Renal cortical epithelial cell (primary cell): ENCODE measurements at regions not wholly inside any gene's neighbourhood (a gene's known extent, or its start where the extent isn't known, plus 50 kb on each side); places are given as distances from the start of the nearest gene placed in this dataset.
"Not testable (repeated sequence)": the region's sequence is repeated elsewhere in the genome, so short reads cannot be mapped to it uniquely, and the experiment has no call there.

Experiments used
- DNase-seq: peaks from one replicate; pipeline ENCODE4 v3.0.0-alpha.2; 2011; ENCODE audit warnings: low read depth

DNA sequence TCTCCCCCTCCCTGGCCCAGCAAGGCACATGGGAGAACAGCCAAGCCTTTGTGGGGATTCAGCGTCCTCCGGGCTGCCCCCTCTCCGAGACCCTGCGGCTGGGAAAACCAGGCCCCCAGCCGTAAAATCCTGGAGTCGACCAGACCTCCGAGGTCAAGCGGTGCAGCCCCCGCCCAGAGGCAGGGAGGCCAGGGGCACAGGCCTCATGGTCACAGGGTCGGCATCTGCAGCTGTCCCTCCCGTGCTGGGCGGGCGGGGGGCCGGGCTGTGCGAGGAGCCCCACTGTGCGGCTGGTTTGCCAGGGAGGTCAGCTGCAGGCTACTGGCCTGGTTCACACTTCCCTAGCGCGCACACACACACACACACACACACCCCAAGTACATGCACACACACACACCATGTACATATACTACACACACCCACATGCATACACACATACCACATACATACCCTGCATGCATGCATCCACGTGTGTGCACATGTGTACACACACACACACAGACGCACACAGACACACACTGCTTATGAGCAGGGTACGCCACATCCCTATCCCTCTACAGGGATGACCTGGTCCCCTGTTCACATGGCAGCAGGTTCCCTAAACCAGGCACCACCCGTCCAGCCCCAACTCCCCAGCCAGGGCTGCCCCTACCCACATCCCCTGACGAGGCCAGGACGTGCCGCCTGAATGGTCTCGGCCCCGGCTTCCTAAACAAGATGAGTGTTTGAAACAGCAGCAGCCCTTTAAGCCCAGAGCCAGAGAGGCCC, 108.9 kb upstream of the CIBAR2 start:
- no peak for DNase-seq

DNA sequence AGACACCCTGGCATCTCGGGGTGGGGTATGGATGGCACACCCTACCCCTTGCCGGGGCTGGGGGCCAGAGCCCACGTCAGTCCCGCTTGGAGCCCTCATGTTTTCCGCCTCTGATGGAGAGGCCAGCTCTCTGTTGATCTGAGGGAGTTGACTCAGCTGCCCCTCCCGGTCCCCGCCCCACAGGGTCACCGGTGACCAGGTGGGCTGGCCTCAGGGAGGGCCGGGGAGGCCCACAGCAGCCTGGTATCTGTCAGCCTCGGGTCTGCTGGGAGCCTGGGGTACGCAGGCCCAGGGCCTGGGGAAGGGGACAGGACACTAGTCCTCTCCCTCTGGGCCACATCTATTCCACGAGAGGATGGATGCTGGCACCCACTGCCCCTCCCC, 109.5 kb upstream of the CIBAR2 start:
- no peak for DNase-seq

DNA sequence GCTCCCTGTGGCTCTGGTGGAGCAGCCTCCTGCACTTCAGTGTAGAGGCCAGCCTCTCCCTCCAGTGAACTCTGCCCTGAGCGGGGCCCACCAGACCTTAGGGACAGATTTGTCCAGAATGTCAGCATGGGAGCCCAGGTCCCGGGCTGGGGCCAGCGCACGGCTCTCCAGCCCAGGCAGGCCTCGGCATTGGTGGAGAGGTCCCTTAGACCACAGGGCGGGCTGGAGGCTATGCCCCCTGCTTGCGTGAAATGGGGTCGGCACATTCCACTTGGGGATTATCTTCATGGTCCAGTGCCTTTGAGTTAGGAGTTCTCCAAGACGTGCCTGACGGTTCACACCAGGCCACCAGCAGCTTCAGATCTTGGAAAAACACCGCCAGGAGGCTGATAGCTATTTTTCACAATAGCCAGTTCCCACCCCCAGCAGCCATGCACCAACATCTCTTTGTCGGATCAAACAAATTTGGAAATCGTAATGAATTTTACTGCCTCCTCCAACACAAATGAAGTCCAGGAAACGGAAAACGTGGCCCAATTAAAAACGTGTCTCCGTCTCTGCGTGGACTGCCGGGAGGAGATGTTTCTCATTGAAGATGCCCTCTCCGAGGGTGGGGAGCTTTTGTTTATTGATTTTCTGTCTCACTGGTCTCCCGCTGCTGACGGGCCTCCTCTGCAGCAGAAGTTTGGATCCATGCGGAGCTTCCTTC, 110.0 kb upstream of the CIBAR2 start:
- DNase-seq = no peak

DNA sequence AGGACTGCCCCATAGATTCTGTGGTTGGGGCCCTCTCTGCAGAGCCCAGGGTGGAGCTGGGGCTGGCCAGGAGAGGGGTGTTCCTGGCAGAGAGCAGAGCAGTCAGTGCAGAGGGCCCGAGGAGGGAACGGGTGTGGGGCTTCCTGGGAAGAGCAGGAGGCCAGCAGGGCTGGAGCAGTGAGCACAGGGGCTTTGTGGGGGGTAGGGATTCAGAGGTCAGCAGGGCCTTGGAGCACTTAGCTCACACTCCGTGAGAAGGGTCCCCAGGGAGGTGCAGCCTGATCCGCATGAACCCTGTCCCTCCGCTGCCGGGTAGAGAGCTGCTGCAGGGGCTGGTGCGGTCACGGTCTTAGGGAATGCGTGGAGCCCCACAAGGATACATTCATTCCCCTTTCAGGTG, 113.0 kb upstream of the CIBAR2 start:
- DNase-seq = no peak

DNA sequence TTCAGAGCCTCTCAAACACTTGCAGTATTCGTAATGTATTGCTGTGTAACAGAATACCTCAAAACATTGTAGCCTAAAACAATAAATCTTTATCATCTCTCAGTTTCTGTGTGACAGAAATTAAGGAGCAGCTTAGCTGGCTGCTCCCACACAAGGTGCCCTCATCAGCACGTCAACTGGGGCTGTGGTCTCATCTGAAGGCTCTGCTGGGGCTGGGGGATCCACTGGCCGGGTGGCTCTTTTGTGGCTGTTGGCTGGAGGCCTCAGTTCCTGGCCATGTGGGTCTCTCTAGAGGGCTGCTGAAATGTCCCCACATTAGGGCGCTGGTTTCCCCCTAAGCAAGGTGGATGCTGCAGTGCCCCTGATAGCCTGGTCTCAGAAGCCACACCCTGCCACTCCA, 113.4 kb upstream of the CIBAR2 start:
- no peak for DNase-seq

DNA sequence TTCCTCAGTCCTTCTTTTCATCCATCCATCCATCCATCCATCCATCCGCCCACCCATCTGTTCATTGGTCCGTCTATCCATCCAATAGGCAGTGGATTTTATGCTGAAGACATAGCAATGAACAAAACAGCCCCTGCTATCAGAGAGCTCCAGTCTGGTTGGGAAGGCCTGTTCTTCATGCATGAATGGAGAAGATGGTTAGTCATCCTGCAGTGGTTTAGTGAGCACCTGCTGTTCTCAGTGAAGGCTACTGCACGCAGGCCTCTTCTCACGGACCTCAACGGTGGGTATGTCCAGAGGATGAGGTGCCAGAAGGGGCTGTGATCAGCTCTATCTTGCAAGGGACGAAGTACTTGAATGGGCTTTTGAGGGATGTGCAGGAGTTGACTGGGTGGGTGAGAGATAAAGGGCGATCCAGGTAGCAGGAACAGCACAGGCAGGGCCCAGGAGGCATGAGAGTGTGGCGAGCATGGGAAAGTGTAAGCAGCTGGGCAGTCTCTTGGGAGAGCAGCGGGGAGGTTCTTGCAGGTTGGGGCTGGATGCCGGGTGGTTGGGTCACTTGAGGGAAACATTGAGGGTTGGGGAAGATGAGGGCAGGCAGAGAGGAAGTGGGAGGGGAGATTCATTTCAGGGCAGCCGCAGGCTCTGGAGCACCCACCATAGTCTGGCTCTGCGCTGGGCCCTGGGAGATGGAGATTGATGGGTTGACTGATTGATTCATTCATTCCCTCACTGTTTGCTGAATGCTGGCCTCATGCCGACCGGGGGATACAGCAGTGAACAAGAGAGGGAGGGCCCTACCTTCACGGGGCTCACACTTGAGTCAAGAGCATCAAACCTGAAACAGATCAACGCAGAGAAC, 115.0 kb upstream of the CIBAR2 start:
- DNase-seq = peak; percentile 74

DNA sequence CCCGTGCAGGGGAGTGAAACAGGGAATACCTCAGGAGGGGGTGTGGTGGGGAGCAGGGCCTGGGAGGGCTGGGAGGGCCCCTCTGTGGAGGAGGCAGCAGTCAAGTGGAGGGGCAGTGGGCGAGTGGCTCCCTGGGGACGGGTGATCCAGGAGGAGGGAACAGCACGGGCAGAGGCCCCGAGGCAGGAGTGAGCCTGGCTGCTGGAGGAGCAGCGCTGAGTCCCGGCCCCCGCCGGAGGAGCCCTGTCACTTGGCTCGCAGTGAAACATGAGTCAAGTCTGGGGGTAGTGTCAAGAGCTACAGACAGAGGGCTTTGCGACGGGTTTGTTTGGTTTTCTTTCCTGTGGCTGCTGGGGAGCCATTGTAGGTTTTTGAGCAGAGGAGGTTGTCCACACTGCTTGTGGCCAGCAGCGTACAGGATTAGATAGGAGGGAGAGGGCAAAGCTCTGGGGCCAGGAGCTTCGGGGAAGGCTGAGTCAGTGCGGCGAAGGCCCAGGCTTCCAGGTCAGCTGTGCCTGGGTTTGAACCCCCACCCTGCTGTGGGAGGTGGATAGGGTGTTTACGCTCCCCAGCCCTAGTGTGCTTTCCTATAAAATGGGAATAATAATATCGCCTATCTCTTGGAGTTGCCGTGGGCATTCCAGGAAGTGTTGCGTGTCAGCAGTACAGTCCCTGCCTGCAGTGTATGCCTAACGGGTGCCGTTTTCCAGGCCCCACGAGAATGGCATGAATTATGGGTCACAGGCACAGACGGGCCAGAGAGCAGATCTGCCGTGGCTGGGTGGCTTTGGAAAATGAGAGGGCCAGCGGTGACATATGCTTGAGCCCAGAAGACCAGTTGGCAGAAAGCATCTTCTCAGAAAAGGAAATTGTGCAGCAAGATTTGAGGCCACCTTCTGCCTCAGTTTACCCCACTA, 115.9 kb upstream of the CIBAR2 start:
- DNase-seq = no peak

DNA sequence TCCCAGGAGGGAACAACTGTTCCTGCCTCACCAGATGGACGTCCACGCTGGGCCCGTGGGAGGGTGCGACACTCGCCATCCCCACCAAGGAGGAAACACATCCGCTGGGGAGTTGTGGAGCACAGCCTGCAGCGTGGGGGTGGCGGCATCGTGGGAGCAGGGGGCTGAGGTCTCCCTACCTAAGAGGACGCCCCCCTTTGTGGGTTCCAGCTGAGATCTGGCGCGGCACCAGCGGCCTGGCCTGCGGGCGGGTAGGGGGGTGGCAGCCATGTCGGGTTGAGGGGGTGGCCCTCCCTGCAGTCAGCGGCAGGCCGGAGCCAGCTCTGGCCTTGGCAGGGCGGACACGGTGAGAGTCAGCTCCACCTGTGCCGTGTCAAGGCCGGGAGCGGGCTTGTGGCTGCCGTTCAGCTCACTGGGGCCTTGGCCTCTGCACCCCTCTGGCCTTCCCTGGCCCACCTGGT, 116.7 kb upstream of the CIBAR2 start:
- DNase-seq = no peak

DNA sequence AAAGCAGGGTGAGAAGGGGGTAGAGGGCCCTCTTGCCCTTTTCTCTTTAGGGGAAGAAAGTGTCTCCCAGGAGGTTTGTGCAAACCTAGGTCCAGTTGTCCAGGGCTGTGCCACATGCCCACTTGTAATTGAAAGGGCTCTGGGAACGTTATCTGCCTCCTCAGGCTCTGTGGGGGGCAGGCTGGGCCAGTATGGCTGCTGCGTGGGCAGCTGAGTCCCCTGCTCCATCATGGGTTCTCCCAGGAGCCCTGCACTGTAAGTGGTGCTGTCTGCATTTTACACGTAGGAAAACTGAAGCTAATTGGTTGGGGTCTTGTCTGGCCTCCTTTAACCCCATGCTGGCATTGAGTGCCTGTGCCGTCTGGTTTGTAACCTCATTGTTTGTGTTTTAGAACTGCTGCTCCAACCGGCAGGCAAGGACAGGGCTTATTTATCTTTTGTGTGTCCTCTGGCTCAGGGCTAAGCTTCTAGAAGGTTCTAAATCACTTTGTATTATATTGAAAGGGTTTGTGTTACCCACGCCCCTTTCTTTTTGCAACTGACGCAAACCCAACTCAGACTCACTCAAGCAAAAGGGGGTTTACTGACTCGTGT, 117.7 kb upstream of the CIBAR2 start:
- no peak for DNase-seq

DNA sequence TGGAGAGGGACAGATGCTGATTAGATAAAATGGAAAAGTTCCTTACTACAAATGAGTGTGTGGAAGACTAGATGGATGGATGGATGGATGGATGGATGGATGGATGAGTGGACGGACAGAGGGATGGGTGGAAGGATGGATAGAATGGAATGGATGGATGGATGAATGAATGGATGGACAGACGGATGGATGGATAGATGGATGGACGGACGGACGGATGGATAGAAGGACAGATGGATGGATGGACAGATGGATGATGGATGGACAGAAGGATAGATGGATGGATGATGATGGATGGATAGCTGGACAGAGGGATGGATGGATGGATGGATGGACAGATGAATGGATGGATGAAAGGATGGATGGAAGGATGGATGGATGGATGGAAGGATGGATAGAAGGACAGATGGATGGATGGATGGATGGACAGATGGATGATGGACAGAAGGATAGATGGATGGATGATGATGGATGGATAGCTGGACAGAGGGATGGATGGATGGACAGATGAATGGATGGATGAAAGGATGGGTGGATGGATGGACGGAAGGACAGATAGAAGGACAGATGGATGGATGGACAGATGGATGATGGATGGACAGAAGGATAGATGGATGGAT, 118.6 kb upstream of the CIBAR2 start:
- DNase-seq = not testable (repeated sequence)

DNA sequence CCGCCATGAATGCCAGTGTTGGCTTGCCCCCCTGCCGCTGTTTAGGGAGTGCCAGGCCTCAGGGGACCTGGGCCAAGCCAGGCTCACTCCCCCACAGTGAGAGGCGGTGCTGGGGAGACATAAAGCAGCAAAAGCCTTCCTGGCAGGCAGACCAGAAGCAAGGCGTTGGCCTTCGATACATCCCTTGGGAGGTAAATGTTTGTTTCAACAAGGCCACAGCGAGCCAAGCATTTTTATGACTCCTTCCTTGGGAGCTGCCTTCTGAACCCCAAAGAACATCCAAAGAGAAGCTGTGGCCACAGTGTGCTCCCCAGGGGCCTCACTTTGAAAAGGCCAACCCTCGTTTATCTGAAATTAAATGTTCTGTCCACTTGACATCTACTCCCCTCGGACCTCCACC, 119.7 kb upstream of the CIBAR2 start:
- no peak for DNase-seq

DNA sequence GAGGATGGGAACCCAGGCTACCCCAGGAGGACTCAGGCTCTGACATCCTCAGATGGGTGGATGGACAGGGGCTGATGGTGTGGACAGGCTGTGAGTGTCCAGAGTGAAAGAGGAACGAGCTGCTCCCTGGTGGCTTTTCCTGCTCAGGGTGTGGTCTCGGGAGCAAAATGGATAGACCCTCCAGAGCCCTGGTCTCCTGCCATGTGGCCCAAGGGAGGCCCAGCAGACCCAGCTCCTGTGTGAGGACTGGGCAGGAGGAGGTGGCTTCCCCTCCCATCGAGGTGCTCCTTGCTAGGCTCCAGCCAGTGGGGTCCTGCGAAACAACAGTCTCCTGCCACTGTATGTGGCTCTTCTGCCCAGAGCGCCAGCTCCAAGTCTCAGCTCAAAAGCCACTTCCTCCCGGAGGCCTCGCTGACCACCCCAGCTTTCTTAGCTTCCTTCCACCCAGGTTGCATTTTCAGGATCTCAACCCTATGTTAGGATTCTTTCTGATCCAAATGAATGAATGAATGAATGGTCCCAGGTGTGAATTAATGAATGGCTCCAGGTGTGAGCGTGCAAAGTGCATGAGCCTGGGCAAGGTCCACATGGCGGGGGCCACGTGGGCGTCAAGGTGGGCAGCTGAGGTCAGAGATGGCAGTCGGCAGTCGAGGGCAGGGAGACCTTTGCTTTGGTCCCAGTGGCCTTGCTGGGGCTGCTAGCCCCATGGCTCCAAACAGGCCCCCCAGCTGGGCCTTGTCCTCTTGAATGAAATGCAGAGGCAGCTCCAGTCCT, 120.3 kb upstream of the CIBAR2 start:
- DNase-seq = no peak

DNA sequence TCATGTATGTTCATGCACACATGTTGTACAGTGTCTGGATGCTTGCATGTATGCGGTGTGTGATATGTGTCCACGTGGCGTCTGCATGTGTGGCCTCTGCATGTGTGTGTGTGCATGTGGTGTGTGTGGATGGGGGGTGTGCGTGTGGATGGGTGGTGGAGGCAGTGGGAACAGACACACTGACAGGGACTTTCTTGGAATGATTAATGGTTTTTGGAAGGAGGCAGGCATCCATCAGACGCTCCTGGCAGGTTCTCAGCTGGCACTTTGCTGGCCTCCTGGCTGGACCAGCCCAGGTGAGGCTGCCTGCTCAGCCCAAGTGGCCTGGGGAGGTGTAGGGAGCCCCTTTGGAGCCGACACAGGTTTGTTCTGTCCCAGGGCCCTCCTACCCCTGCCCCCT, 121.2 kb upstream of the CIBAR2 start:
- DNase-seq = no peak

DNA sequence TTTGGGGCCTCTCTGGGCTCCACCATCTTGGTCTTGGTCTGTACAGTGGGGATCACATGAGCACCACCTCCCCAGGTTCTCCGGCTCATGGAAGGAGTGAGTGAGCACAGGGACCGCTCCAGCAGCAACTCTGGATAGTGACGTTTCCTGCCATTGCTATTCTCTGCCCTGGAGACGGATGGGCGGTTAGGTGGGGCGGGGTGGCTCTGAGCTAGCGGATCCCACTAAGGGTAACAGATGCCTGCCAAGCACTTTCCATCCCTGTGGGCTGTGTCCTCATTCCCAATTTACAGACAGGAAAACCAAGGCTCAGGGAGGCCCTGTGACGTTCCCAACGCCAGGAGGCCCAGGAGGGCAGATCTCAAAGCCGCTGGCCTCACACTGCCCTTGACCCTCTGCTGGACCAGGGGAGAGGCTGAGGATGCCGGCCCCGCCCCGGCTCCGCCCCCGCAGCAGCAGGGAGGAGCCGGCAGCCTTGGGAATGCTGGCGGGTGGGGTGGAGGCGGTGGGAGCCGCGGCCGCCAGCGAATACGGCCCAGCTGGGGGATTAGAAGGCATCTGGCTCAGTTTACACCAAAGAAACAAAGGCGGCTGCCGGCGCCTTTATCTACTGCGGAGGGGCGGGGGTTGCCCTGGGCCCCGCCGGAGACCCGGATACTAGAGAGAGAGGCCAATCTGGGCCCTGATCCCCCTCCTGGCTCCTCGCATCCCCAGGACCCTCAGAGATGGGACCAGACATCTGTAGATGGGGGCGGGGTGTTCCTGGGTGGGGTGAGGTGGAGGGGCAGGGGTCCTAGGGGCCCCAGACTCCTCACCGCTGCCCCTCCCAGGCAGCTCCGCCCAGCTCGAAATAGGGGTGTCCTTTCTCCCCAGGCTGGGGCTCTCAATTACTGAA, 122.3 kb upstream of the CIBAR2 start:
- no peak for DNase-seq

DNA sequence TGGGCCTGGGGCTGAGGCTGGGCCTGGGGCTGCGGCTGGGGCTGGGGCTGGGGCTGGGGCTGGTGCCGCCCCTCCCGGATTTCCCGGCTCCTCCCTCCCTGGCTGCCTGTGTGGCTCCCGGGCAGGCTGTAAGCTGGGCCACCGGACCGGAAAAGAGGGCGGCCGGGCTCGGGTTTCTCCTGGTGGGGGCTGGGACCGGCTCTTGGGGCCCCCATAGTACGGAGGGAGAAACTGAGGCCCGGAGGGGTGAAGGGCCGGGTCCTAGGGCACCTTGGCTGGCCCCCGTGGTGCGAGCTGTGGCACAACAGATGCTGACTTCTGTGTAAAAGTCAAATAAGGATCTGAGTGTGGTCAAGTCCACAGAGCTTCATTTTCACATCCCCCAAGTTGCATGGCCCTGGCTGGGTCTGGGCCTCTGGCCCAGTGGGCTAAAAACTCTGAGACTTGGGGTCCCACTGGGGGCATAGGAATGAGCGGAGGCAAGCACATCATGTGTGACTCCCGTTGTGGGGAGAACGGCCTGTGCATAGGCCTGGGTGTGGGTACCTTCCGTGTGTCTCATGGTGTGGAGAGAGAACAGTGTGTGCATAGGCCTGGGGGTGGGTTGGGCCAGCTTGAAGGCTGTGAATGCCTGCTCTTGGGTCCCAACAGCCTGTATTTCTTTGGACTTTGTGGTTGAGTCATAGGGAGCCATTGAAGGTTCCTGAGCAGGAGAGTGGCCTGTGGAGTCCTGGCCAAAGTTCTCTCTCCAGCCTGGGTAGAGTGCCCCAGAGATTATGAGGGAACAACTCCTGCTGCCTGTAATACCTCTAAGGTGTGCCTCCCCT, 123.9 kb upstream of the CIBAR2 start:
- no peak for DNase-seq

DNA sequence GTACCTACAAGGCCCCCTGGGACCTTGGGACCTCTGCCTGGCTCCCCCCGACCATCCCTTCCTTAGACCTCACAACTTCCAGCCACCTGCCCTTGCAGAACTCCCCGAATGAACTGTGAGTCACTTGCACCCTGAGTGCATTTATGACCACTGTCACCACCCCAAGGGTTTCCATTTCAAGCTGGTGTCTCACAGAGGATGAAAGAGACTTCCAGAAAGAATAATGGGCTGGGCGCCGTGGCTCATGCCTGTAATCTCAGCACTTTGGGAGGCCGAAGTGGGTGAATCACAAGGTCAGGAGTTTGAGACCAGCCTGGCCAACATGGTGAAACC, 124.5 kb upstream of the CIBAR2 start:
- DNase-seq = no peak

DNA sequence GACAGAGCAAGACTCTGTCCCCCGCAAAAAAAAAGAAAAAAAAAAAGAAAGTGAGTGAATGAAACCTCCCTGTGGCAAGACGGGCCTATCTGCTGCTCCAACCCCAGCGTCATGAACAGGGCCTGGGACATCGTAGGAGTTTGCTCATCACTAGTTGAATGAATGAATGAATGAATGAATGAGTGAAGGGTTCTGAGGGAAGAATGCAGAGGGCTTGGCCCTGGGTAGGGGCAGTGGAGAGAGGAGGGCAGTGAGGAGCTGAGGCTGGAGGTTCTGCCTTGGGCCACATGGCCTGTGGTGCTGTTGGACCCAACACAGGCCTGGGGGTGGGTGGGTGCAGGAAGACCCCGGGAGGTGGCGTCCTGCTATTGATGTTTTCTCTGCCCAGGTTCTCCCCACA, 125.5 kb upstream of the CIBAR2 start:
- DNase-seq = no peak

DNA sequence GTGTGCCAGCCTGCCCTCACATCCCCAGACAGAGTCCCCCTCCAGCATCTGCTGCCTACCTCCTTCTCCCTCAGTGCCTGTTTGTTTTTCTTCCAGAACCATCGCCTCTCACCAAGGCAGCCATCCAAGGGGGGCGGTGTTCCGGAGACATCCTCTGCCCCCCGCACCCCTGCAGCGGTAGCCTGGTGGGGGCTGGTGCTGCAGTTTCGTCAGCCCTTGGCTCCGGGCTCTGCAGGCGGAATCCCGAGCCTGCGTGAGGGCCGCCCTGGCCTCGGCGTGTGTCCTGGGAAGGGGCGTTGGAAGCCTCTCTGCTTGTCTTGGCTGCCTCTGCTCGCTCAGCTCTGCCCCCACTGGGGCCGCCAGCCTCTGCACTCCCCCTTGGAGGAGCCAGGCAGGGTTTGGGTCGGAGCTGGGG, 126.0 kb upstream of the CIBAR2 start:
- DNase-seq = no peak
